ENCODE measurements at regions not wholly inside any gene's neighbourhood (a gene's known extent, or its start where the extent isn't known, plus 50 kb on each side); places are given as distances from the start of the nearest gene placed in this dataset.
A peak's percentile ranks its signal among the peaks of the same experiment; 100 is the strongest.

DNA sequence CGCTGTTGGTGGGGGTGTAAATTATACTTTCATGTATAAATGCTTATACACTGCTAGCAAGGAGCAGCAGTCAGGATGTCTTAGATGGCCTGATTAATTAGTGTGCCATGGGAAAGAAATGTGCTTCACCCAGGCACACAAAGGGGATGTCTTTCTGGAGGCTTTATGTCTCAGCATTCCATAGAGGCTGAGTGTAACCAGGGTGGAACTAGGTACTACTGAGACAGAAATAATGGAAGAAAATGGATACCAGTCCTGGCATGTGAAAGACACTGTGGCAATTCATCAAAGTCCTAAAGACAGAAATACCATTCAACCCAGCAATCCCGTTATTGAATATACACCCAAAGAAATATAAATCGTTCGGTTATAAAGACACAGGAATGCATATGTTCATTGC, 52.5 kb downstream of the PF4 start:
- Histone ChIP-seq H3K36me3 (ENCODE audit: control insufficient read depth, insufficient read depth, low read length) (no peaks in the 10 kb centered on the region), H3K4me3 (ENCODE audit: low read depth, low read length) (no peak overlapping the region), H3K27me3 (ENCODE audit: control insufficient read depth, insufficient read depth, low read length) (no peaks in the 10 kb centered on the region)
- TF ChIP-seq, protein P1, sequence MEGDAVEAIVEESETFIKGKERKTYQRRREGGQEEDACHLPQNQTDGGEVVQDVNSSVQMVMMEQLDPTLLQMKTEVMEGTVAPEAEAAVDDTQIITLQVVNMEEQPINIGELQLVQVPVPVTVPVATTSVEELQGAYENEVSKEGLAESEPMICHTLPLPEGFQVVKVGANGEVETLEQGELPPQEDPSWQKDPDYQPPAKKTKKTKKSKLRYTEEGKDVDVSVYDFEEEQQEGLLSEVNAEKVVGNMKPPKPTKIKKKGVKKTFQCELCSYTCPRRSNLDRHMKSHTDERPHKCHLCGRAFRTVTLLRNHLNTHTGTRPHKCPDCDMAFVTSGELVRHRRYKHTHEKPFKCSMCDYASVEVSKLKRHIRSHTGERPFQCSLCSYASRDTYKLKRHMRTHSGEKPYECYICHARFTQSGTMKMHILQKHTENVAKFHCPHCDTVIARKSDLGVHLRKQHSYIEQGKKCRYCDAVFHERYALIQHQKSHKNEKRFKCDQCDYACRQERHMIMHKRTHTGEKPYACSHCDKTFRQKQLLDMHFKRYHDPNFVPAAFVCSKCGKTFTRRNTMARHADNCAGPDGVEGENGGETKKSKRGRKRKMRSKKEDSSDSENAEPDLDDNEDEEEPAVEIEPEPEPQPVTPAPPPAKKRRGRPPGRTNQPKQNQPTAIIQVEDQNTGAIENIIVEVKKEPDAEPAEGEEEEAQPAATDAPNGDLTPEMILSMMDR (IDR thresholded peaks at IDR 0.05; ENCODE audit: insufficient read depth, low read depth, low read length): no peak
- CTCF ChIA-PET: no interaction called here
- POLR2A ChIA-PET: no interaction called here
- no peak for DNase-seq (ENCODE audit: low read depth)

DNA sequence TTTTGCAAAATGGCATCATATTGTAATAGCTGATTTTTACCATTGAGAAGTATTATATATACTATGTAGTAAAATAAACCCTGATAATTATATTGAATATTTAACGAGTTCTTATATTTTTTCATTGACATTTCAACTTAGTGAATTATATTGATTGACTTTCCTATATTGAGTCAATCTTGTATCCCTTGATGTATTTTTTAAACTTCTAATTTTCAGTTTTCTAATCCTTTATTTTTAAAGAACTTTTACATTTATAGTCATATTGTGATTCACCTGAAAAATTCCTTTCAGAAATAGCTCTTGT, 54.4 kb downstream of the CXCL1 start:
- POLR2A ChIA-PET: no interaction called here
- CTCF ChIA-PET: interaction anchor here (0.8 to 2.8 kb wide), 12 partner anchors 8 to 350 kb away, joined by 3 to 21 read pairs (median 4); no protein-coding TSS in a partner anchor
- Histone ChIP-seq H3K4me3 (ENCODE audit: low read depth, low read length) (no peak overlapping the region), H3K36me3 (ENCODE audit: control insufficient read depth, insufficient read depth, low read length) (no peaks in the 10 kb centered on the region), H3K27me3 (ENCODE audit: control insufficient read depth, insufficient read depth, low read length) (no peaks in the 10 kb centered on the region)
- TF ChIP-seq, protein P1 (IDR thresholded peaks at IDR 0.05; ENCODE audit: insufficient read depth, low read depth, low read length): no peak
- DNase-seq (ENCODE audit: low read depth): no peak

DNA sequence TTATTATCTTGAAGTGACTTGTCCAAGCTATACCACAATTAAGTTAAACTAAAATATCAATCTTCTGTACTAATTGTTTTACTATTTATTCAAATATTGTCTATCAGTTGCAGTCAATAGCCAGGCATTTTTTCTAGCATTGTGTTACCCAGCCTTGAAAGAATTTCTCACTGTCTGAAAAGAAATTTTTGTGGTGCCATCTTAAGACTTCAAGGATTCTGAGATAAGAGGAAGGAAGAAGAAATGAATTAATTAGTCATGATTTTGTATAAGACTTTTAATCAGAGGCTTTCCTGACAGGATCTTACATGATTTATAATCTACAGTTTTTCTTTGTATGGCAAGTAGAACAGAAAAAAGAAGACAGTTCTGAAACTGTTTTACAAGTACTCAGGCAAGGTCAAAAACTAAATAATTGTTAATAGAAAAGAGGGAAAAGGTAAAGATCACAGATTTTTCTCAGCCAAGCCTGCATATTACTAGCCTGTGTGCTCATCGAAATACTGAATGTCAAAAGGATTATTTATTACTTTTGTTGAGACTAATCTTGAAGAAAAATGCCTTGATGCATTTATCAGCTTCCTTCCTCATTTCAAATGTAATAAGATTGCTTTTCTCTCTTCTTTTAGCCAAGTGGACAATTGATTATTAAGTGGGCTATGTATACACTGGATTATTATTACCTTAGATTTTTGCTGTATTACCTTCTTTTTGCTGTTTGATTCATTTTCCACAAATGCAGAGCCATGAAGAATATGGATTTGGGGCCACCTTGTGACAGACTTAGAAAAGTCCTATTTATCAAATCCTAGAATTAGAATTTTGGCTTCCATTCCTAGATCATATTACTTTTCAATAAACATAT, 53.8 kb downstream of the CXCL1 start:
- no peaks in the 10 kb centered on the region for H3K36me3 ChIP-seq (ENCODE audit: control insufficient read depth, insufficient read depth, low read length)
- TF ChIP-seq, protein P1 (IDR thresholded peaks at IDR 0.05; ENCODE audit: insufficient read depth, low read depth, low read length): peak; percentile 43
- DNase-seq (ENCODE audit: low read depth): no peak
- POLR2A ChIA-PET: no interaction called here
- CTCF ChIA-PET: interaction anchor here (0.8 to 2.8 kb wide), 12 partner anchors 9 to 349 kb away, joined by 3 to 21 read pairs (median 4); no protein-coding TSS in a partner anchor
- no peak overlapping the region for H3K4me3 ChIP-seq (ENCODE audit: low read depth, low read length)
- no peaks in the 10 kb centered on the region for H3K27me3 ChIP-seq (ENCODE audit: control insufficient read depth, insufficient read depth, low read length)

DNA sequence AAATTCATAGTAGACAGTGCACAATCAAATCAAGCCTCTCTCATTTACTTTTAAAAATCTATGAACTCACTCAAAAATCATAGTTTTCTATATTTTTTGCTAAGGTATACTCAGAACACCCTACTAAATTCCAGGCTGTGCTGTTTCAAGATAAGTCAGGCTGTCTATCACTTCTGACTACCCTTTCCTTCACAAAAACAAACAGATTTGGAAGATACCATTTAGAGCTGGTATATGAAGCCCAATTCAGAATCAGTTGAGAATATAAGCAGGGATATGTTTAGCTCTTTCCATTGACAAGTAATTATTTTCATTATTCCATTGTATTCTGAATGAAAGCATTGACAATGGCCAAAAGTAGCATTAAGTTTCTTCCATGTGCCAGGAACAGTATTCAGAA, 53.1 kb downstream of the CXCL1 start:
- Histone ChIP-seq H3K27me3 (ENCODE audit: control insufficient read depth, insufficient read depth, low read length) (no peaks in the 10 kb centered on the region), H3K36me3 (ENCODE audit: control insufficient read depth, insufficient read depth, low read length) (no peaks in the 10 kb centered on the region), H3K4me3 (ENCODE audit: low read depth, low read length) (no peak overlapping the region)
- CTCF ChIA-PET: interaction anchor here (1.4 to 2.8 kb wide), 3 partner anchors 29 to 261 kb away, joined by 3 to 21 read pairs (median 13); no protein-coding TSS in a partner anchor
- no peak for DNase-seq (ENCODE audit: low read depth)
- TF ChIP-seq, protein P1 (IDR thresholded peaks at IDR 0.05; ENCODE audit: insufficient read depth, low read depth, low read length): no peak
- POLR2A ChIA-PET: no interaction called here
